AG04449 (cell line): ENCODE measurements at regions not wholly inside any gene's neighbourhood (a gene's known extent, or its start where the extent isn't known, plus 50 kb on each side); places are given as distances from the start of the nearest gene placed in this dataset.

Source experiments
- CTCF ChIA-PET: fragments of 350-600 bp; formaldehyde crosslinking; extraction: SDS; loops from one replicate; lab custom pipeline; 2021; ENCODE audit warnings: antibody characterized with exemption; lab: Yijun Ruan, JAX
- POLR2A ChIA-PET: fragments of 400-600, 350-600 bp; formaldehyde crosslinking; extraction: SDS; loops from one replicate; lab custom pipeline; 2020; ENCODE audit warnings: antibody characterized with exemption, inconsistent platforms; lab: Yijun Ruan, JAX
- DNase-seq: peaks from one replicate; pipeline ENCODE4 v3.0.0-alpha.2; 2010; ENCODE audit warnings: low read depth, low spot score
- H3K4me3 ChIP-seq: 2 replicates; pipeline ENCODE4 v1.5.1; 2011; ENCODE audit warnings: low read depth, mild to moderate bottlenecking, control low read depth, low read length
- CTCF ChIP-seq: IDR thresholded peaks from one replicate; pipeline ENCODE4 v1.5.1; 2011; ENCODE audit warnings: mild to moderate bottlenecking, moderate library complexity, low read length, control low read depth, inconsistent platforms; ENCODE audit not compliant: insufficient read depth; ENCODE audit errors: missing control alignments

GRCh38 chr18:73780218-73780617 lies 367.4 kb downstream of the FBXO15 start:
- ChIA-PET CTCF (no interaction called here), POLR2A (no interaction called here)
- TF ChIP-seq CTCF: no peak
- no peak overlapping the region for H3K4me3 ChIP-seq
- no peak for DNase-seq

- CTCF ChIA-PET: no interaction called here
- TF ChIP-seq CTCF: no peak
- POLR2A ChIA-PET: no interaction called here
- no peak for DNase-seq
- no peak overlapping the region for H3K4me3 ChIP-seq
These were observed 369.6 kb downstream of the FBXO15 start for GRCh38 chr18:73778032-73778359.

- ChIA-PET POLR2A (no interaction called here), CTCF (no interaction called here)
- DNase-seq: no peak
- TF ChIP-seq CTCF: no peak
- no peak overlapping the region for H3K4me3 ChIP-seq
These were observed 370.1 kb downstream of the FBXO15 start for GRCh38 chr18:73777356-73778031.

GRCh38 chr18:73774811-73775509 lies 372.7 kb downstream of the FBXO15 start:
- ChIA-PET POLR2A (no interaction called here), CTCF (no interaction called here)
- no peak overlapping the region for H3K4me3 ChIP-seq
- TF ChIP-seq CTCF: no peak
- DNase-seq: no peak

GRCh38 chr18:73768043-73768442 lies 379.6 kb downstream of the FBXO15 start:
- no peak for TF ChIP-seq CTCF
- H3K4me3 ChIP-seq: no peak overlapping the region
- ChIA-PET CTCF (interaction anchor here (0.9 to 1.2 kb wide), 2 partner anchors 74 to 75 kb away, joined by 3 to 5 read pairs; no protein-coding TSS in a partner anchor), POLR2A (no interaction called here)
- no peak for DNase-seq

GRCh38 chr18:73766910-73767515 lies 380.6 kb downstream of the FBXO15 start:
- no peak overlapping the region for H3K4me3 ChIP-seq
- ChIA-PET CTCF (interaction anchor here (1.2 kb wide), 1 partner anchor 75 kb away, joined by 5 read pairs; no protein-coding TSS in a partner anchor), POLR2A (no interaction called here)
- TF ChIP-seq CTCF: no peak
- no peak for DNase-seq
